NCI-H2227 treated with DMSO at 0.1 percent for 48 hours (cell line): ENCODE measurements at regions not wholly inside any gene's neighbourhood (a gene's known extent, or its start where the extent isn't known, plus 50 kb on each side); places are given as distances from the start of the nearest gene placed in this dataset.
"Not testable (repeated sequence)": the region's sequence is repeated elsewhere in the genome, so short reads cannot be mapped to it uniquely, and the experiment has no call there.

Experiments
- DNase-seq: peaks from one replicate; lab custom pipeline; 2025; lab: John Stamatoyannopoulos, UW

DNA sequence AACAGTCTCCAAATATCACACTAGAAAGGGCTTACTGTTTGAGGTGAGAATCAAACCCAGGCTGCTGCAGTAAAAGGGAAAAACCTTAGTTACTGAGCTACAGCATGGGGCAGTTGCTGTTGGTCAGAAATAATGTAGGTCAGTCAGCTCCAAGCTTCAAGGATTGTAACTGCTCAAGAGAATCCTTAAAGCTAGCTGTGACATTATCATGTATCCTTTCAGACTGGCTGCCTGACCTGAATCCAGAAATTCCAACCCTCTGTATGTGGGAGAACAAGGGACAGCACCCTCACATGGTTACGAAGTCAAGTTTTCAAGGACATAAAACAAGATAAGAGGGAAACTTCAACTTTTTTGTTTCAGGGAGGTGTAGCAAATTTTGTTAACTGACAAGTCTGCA, 365.9 kb upstream of the NPAP1 start:
- DNase-seq, result not testable (repeated sequence)

DNA sequence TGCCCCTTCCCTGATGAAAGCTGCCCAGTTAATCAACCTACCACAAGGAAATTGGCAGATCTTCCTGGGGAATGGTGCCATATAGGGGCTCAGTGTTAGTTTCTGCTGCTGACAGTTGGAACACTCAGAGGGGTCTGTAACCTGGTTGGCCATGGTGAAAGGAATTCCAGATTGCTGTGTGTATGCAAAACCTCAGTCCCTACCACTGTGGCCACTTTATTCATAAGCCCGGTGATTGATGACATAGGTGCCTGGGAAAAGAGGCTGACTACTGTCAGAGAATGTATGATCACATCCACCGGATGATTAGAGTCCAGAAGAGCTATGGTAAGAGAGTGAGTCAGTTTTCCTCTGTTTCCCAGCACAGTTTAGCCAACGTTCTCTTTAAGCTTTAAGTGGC, 363.9 kb upstream of the NPAP1 start:
- not testable (repeated sequence) for DNase-seq

DNA sequence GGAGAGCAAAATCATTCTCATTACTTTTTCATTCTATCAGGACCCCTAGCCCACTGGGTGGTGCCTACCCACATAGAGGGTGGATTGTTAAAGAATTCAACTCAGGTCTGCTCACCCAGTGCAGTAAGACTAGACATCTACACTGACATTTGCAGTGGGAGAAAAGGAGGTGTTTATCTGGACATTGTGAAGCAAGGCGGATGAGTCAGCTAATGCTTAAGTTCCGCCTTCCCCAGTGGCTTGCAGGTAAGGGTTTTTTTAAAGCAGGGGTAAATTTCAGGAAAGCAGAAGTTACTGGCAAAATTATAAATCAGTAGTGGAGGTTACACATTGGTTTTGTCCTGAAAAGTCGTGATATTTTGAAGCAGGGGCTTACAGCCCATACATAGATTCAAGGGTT, 359.2 kb upstream of the NPAP1 start:
- not testable (repeated sequence) for DNase-seq

DNA sequence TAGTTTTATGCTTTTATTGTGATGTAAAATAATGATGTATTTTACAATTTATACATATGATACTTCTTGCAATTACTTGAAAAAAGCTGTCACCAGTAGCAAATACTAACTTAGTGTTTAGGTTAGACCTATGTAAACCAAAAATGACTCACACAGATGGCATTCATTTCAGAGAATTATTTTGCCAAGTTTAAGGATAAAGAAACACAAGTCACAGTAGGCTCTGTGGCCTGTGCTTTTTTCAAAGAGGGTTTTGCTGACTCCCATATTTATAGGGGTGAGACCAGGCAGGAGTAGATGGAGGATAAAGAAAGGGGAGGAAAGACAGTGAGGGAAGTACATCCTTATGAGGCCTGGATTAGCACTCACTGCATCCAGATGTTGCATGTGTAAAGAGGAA, 356.6 kb upstream of the NPAP1 start:
- no peak for DNase-seq

DNA sequence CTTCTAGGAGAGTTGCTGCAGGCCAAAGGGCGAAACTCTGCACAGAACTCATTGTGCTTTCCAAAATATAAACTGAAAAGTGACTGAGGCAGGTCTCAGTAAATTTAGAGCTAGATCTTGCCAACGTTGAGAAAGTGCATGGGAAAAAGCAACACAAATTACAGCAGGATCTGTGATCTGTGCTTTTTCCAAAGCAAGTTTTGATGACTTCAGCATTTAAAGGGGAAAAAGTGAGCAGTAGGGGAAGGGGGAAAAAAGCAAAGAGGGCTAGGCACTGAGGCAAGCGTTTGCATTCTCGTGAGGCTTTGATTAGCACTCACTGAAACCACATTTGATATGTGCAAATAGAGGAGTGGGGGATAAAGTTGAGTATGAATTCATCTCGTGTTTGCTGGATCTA, 351.5 kb upstream of the NPAP1 start:
- not testable (repeated sequence) for DNase-seq

DNA sequence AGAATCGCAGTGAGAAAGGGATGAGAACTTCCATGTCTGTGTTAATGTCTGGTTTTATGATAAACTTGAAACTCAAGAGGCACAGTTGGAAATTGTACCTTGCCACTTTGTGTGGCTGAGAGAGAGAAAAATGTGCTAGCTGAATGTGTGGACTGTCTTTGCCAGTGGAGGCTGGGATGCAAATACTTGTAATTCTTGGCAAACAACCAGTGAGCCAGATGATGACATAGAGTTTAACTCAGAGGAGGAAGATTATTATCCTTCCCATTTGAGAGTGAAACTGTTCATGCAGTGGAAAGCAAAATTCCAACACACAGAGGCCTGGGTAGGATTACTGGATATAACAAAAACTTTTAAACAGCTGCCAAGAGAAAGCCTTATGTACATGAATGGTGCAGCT, 349.1 kb upstream of the NPAP1 start:
- not testable (repeated sequence) for DNase-seq

DNA sequence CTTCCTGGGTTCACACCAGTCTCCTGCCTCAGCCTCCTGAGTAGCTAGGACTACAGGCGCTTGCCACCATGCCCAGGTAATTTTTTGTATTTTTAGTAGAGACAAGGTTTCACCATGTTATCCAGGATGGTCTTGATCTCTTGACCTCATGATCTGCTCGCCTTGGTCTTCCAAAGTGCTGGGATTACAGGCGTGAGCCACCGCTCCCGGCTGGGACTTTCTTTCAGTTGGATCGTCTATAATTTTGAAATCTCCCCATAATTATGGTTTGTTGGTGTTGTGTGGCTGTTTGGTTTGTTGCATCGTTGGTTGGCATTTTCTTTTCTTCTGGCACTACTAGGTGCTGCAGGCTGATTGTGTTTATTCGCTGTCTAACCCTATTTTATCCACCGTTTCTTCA, 343.6 kb upstream of the NPAP1 start:
- DNase-seq, result not testable (repeated sequence)

DNA sequence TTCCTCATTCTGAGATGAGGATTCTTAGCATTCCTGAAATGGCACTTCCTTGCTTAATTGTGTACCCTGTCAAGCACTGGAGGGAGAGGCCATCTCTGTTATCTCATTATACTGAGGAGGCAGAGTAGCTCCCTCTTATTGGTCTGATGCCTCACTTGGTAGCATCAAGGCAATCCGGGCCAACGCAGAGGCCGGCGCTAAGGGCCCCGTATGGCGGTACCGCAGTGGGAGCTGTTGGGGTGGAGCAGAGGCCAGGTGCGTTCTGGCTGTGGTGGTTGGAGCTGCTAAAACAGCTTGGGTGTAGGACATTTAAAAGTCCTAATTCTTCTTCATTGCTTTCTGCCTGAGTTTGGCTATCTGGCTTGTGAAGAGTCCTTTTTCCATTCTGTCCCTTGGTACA, 333.7 kb upstream of the NPAP1 start:
- not testable (repeated sequence) for DNase-seq

DNA sequence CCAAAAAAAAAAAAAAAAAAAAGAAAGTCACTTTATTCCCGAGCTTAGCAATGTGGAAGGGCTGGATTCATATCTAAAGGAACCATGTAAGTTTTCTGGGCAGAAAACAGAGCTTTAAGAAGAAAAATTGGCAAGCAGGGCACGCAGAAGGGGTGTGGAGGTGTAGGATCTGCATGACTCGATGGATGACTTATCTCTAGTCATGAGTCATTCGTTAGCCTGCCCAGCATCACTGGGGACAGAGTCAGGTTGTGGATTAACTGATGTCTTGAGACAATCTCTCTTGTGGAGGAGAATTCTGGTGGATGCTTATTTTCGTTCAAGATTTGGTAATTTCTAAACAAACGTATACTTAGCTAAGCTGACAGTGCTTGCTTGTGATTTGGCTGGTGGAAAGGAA, 322.8 kb upstream of the NPAP1 start:
- DNase-seq, result not testable (repeated sequence)

DNA sequence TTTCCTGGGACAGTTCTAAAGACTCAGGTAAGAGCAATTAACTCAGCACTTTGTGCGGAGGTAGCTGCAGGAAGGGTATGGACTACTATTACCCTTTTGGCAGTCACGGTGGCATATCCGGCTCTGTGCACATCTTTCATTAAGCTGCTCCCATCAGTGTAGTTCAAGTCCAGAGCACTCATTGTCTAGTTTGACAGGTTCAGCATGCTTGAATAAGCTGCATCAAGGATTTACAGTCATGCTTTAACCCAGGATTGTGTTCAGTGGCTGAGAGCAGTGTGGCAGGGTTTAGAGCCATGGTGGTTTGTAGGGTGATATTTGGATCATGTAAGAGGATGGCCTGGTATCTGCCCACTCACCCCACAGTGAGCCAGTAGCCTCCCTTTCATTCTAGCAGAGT, 294.5 kb upstream of the NPAP1 start:
- DNase-seq, result not testable (repeated sequence)

DNA sequence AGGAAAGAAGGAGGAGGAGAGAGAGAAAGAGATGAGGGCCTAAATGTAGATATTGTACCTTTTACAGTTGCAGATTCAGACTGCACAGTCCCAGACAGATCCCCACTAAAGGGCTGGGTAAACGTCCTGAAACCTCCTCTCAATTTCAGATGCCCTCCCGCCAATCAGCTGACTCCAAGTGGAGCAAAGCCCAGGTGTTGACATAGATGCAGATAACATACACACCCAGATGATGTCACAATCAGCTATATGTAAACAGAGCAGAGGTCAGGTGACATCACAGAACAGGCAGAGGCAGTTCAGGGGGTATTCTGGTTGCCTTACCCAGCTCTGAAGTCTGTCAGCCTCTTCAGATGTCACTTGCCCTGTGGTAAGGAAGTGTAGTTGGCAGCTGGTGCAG, 290.3 kb upstream of the NPAP1 start:
- not testable (repeated sequence) for DNase-seq

DNA sequence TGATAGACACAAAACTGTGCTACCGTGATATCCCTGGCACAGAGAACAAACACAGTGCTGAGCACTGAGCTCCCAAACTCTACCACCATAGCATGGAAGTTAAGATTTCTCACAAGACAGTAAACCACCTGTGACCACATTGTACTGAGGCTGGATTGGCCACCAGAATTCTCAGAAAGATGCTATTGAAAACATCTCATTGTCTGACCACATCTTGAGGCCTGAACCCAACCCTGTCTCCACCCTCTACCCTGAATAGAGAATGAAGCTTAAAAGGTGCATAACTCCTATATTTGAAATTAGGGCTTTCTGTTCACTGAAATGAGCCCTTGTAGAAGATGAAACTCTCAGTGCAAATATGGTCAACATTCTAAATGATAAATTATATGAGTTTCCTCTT, 281.3 kb upstream of the NPAP1 start:
- no peak for DNase-seq

DNA sequence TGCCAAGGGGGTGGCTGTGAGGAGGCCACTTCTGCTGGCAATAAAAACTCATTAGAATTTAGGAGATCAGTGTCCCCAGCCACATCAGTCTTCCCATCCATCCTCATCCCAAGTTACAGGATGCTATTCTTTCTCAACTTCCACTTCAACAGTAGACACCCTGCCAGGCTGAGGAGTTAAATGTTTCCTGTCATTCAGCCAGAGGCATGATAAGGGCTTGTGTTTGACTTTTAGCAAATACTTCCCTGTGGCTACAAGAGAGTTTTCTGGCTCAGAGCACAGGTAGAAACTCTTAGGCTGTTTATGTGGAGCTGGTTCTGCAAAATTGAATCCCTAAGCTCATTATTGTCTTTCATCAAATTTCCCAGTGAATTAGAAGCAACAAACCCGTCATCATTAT, 262.9 kb upstream of the NPAP1 start:
- not testable (repeated sequence) for DNase-seq

DNA sequence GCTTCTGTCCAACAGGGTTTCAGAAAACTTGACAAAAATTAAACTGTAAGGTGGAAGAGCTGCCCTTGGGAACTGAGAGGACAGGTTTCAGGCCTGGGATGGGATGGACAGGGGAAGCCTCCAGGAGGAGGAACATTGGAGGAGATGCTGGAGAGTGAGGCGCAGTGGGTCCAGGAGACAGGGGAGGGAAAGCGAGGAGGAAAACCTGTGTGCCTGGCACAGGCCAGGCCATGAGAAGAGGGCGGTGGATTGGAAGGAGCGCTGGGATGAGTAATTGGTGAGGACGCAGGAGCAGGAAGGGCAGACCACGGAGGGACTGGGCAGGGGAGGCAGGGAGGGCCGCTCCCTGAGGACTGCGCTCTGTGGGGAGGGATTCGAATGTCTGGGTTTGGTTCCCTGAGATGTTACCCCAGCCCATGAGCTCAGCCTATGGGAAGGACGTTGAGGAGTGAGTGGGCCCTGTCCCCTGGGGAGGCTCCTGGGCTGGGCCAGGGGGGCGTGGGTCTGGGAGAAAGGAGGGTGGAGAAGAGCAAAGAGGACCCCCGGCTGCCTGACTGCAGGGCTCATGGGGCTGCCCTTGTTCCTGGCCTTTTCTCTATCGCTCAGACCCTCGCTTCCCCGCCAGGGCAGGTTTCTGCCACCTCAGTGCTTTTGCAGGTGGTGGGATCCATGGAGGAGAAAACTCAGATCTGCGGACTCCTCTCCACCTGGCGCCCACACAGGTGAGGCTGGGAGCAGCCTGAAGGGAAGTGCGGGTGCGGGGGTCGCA, 249.1 kb upstream of the NPAP1 start:
- not testable (repeated sequence) for DNase-seq

DNA sequence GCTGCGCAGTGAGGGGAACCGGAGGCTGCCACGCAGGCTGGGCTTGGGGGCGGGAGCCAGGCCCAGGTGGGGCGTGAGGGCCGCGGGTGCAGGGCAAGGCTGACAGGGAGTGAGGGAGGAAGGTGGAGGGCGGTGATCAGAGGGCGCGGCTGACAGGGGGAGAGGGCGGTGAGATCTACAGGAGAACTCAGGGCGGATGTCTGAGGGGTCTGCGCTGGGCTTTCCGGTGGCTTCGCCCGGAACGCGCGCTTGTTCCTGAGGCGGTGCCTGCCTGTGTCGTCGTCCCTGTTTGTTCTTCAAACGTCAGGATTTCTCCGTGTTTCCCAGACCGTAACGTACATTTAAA, 248.5 kb upstream of the NPAP1 start:
- DNase-seq, result not testable (repeated sequence)

DNA sequence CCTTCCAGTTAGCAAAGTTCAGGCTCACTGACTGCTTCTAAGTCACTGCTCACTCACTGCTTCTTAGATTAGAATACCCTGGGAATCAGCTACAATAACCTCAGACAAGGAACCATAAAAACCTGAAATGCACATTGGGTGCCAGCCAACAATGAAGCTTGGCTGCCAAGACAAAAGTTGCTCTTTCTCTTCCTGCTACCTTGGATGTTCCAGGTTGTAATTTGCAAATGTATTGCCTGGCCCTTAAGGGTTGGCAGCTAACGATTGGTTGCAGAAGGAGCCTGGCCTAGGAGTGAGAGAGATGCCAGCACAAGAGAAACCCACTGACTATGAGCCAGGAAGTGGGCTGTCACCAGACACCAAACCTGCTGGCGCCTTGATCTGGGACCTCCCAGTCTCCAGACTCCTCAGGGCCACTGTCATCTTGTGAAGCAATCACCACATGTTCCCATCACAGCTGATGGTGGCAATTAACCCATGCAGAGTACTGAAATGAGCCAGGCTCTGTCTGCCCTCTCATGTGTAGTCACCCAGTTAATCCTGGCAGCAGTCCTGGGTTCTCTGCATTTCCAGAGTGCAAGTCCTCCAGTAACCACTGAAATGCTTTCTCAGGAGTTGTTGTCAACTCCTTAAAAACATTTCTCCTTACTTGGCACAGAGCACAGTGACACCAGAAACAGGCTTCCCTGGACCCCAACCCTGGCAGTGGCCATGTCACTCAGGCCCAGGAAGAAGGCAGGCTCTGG, 240.3 kb upstream of the NPAP1 start:
- not testable (repeated sequence) for DNase-seq

DNA sequence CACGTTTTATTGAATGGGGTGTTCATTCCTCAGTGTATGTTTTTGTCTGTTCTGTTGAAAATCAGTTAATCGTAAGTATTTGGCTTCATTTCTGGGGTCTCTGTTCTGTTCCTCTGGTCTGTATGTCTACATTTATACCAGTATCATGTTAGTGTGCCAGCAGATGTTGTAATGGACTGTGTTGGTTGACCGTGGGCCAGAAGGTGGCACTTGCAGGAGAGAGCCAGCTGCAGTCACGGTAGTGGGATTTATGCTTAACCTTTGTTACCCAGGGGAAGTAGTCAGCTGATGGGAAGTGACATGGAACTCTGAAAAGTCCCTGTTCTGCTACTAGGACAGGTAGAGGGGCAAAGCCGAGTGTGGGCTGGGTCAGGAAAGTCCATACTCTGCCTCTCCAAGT, 238.3 kb upstream of the NPAP1 start:
- not testable (repeated sequence) for DNase-seq

DNA sequence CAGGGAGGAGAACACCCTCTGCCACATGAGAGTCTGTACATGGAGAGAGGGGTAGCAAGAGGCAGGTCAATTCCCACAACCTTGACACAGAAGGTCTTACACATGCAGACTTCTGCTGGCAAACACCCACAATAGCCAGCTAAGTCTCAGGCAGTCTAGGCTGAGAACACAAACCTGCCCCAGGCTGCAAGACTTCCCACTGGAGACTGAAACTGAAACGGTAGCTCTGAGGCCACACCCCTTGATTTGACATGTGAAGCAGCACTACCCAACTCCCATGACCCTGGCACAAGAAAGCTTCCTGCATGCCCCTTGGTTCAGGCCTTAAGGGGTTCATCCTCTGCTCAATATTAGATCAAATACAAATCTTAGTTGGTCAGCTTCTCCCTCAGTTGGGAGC, 237.8 kb upstream of the NPAP1 start:
- DNase-seq, result not testable (repeated sequence)

DNA sequence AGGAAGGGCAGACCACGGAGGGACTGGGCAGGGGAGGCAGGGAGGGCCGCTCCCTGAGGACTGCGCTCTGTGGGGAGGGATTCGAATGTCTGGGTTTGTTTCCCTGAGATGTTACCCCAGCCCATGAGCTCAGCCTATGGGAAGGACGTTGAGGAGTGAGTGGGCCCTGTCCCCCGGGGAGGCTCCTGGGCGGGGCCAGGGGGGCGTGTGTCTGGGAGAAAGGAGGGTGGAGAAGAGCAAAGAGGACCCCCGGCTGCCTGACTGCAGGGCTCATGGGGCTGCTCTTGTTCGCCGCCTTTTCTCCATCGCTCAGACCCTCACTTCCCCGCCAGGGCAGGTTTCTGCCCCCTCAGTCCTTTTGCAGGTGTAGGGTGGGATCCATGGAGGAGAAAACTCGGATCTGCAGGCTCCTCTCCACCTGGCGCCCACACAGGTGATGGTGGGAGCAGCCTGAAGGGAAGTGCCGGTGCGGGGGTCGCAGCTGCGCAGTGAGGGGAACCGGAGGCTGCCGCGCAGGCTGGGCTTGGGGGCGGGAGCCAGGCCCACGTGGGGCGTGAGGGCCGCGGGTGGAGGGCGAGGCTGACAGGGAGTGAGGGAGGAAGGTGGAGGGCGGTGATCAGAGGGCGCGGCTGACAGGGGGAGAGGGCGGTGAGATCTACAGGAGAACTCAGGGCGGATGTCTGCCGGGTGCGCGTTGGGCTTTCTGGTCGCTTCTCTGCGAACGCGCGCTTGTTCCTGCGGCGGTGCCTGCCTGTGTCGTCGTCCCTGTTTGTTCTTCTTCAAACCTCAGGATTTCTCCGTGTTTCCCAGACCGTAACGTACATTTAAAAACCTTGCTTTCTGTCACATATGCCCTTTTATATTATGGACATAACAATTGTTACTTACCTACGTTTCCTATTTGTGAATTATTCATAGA, 198.2 kb upstream of the NPAP1 start:
- DNase-seq, result not testable (repeated sequence)

DNA sequence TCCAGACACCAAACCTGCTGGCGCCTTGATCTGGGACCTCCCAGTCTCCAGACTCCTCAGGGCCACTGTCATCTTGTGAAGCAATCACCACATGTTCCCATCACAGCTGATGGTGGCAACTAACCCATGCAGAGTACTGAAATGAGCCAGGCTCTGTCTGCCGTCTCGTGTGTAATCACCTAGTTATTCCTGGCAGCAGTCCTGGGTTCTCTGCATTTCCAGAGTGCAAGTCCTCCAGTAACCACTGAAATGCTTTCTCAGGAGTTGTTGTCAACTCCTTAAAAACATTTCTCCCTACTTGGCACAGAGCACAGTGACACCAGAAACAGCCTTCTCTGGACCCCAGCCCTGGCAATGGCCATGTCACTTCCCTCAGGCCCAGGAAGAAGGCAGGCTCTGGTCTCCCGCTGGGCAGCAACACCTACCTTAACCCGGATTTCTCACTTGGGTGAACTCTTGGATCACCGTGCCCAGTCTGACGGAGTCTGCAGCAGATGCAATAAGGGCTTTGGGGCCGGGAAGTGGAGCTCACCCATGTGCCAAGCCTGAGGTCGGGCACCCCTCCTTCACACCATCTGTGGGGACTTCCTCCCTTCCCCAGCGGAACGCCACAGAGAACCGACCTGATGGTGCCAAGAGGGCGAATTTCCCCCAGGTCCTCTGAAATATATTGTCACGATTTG, 189.5 kb upstream of the NPAP1 start:
- not testable (repeated sequence) for DNase-seq

DNA sequence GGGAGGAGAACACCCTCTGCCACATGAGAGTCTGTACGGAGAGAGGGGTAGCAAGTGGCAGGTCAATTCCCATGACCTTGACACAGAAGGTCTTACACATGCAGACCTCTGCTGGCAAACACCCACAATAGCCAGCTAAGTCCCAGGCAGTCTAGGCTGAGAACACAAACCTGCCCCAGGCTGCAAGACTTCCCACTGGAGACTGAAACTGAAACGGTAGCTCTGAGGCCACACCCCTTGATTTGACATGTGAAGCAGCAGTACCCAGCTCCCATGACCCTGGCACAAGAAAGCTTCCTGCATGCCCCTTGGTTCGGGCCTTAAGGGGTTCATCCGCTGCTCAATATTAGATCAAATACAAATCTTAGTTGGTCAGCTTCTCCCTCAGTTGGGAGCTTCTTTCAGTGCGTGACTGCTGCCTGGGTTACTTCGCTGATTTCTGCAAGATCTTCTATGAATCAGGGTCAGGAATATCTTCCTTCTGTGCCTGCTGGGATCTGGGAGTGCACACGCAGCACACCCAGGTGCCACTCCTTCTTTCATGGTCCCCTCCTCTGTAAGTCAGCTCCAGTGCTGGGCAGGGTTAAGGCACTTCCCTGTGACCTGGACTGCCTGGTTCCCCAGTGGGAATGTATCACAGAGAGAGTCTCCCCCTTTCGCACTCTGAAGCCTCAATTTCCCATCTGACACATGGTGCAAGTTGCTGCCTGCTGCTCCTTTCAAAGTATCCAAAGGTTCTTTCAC, 187.2 kb upstream of the NPAP1 start:
- DNase-seq, result not testable (repeated sequence)
